GM12892 (cell line): ENCODE measurements at regions not wholly inside any gene's neighbourhood (a gene's known extent, or its start where the extent isn't known, plus 50 kb on each side); places are given as distances from the start of the nearest gene placed in this dataset.
"Not testable (repeated sequence)": the region's sequence is repeated elsewhere in the genome, so short reads cannot be mapped to it uniquely, and the experiment has no call there.

Source experiments
- DNase-seq: peaks from one replicate; pipeline ENCODE4 v3.0.0; 2011; ENCODE audit not compliant: insufficient read length
- FAIRE-seq: peaks from 2 replicates; lab custom pipeline; 2011; peaks lifted over from hg19 to GRCh38; lab: Jason Lieb, UNC
- POLR2A ChIP-seq: IDR thresholded peaks from 2 replicates; pipeline ENCODE4 v1.6.1; 2011; ENCODE audit warnings: low read depth, low read length, control low read depth
- POLR2AphosphoS5 ChIP-seq: IDR thresholded peaks from 2 replicates; pipeline ENCODE4 v1.6.1; 2011; ENCODE audit warnings: low read depth, low read length, control low read depth
- TAF1 ChIP-seq: IDR thresholded peaks from 2 replicates; pipeline ENCODE4 v1.6.1; 2011; ENCODE audit warnings: low read depth, mild to moderate bottlenecking, control low read depth, low read length, borderline replicate concordance

- no peak for FAIRE-seq
- TF ChIP-seq POLR2A (no peak), POLR2AphosphoS5 (no peak), TAF1 (no peak)
- DNase-seq = no peak
These were observed 56.7 kb upstream of the LRFN5 start for GRCh38 chr14:41549821-41550607.

GRCh38 chr14:41549282-41549681 is 57.4 kb upstream of the LRFN5 start:
- no peak for TF ChIP-seq POLR2A
- no peak for TF ChIP-seq TAF1
- TF ChIP-seq POLR2AphosphoS5 = no peak
- FAIRE-seq (no peak), DNase-seq (no peak)

GRCh38 chr14:41548666-41549065 is 58.0 kb upstream of the LRFN5 start:
- FAIRE-seq (no peak), DNase-seq (no peak)
- no peak for TF ChIP-seq TAF1
- TF ChIP-seq POLR2AphosphoS5 = no peak
- TF ChIP-seq POLR2A = no peak

- DNase-seq (no peak), FAIRE-seq (no peak)
- TF ChIP-seq POLR2AphosphoS5 (no peak), POLR2A (no peak), TAF1 (no peak)
These were observed 65.3 kb upstream of the LRFN5 start for GRCh38 chr14:41541333-41541732.

- TF ChIP-seq TAF1 = no peak
- no peak for TF ChIP-seq POLR2AphosphoS5
- TF ChIP-seq POLR2A = no peak
- FAIRE-seq (no peak), DNase-seq (no peak)
These were observed 74.4 kb upstream of the LRFN5 start for GRCh38 chr14:41532255-41532654.

GRCh38 chr14:41521891-41522290 is 84.8 kb upstream of the LRFN5 start:
- no peak for TF ChIP-seq TAF1
- no peak for TF ChIP-seq POLR2A
- TF ChIP-seq POLR2AphosphoS5 = no peak
- FAIRE-seq (no peak), DNase-seq (no peak)

GRCh38 chr14:41518030-41518429 is 88.6 kb upstream of the LRFN5 start:
- not testable (repeated sequence) for DNase-seq, FAIRE-seq

- no peak for DNase-seq
- TF ChIP-seq TAF1 = no peak
- no peak for TF ChIP-seq POLR2A
- TF ChIP-seq POLR2AphosphoS5 = no peak
- no peak for FAIRE-seq
These were observed 100.1 kb upstream of the LRFN5 start for GRCh38 chr14:41506552-41506951.

GRCh38 chr14:41505491-41505890 is 101.2 kb upstream of the LRFN5 start:
- FAIRE-seq (no peak), DNase-seq (no peak)
- TF ChIP-seq POLR2A = no peak

- DNase-seq = no peak
- no peak for FAIRE-seq
- TF ChIP-seq TAF1 (no peak), POLR2AphosphoS5 (no peak), POLR2A (no peak)
These were observed 107.7 kb upstream of the LRFN5 start for GRCh38 chr14:41498959-41499358.

GRCh38 chr14:41490323-41490722 is 116.4 kb upstream of the LRFN5 start:
- TF ChIP-seq POLR2A (no peak), TAF1 (no peak), POLR2AphosphoS5 (no peak)
- no peak for FAIRE-seq
- DNase-seq = no peak

GRCh38 chr14:41489315-41489972 is 117.2 kb upstream of the LRFN5 start:
- no peak for FAIRE-seq
- TF ChIP-seq TAF1 = no peak
- TF ChIP-seq POLR2A = no peak
- TF ChIP-seq POLR2AphosphoS5 = no peak
- no peak for DNase-seq
